ENCODE measurements at regions not wholly inside any gene's neighbourhood (a gene's known extent, or its start where the extent isn't known, plus 50 kb on each side); places are given as distances from the start of the nearest gene placed in this dataset.
A peak's percentile ranks its signal among the peaks of the same experiment; 100 is the strongest.

DNA sequence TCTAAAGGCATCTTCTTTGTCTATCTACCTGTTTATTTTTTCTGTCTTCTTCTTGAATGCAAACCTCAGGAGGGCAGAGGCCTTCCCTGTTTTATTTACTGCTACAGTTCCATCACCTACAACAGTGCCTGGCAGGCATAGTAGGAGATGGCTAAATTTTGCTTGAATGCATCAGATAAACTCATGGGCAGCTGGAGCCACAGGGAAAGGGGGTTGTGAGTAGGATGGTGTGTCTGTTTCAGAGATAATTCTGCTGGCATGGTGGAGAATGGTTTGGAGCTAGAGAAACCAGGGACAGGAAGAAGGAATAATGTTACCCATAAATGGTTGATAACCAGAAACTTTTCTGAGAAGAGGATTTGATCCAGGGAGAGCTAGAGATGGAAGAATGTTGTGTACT is 189.8 kb upstream of the BRINP1 start:
- DNase-seq: no peak
- Histone ChIP-seq H3K9me3 (ENCODE audit: control insufficient read depth in 4 of 4, insufficient read depth in 3 of 4, low read length in 3 of 4) (peaks cover 0 to 2% (median 0%) of the 10 kb centered on the region in 4 donors), H3K36me3 (ENCODE audit: control insufficient read depth in 4 of 4, insufficient read depth in 4 of 4, low read length in 4 of 4) (no peaks in the 10 kb centered on the region), H3K4me3 (no peak overlapping the region), H3K9ac (ENCODE audit: insufficient read depth in 1 of 2, low read length in 2 of 2) (no peak overlapping the region), H3K27ac (ENCODE audit: low read depth in 1 of 2, low read length in 1 of 2) (peak overlapping the region in 1 of 2 donors; percentile 17), H3K4me1 (ENCODE audit: control insufficient read depth in 5 of 5, insufficient read depth in 5 of 5, low read length in 5 of 5) (peaks cover 0 to 7% (median 0%) of the 10 kb centered on the region in 5 donors), H3K27me3 (ENCODE audit: control insufficient read depth in 3 of 3, insufficient read depth in 3 of 3, low read length in 2 of 3) (peaks cover 0 to 5% (median 0%) of the 10 kb centered on the region in 3 donors)
- TF ChIP-seq, protein P1, sequence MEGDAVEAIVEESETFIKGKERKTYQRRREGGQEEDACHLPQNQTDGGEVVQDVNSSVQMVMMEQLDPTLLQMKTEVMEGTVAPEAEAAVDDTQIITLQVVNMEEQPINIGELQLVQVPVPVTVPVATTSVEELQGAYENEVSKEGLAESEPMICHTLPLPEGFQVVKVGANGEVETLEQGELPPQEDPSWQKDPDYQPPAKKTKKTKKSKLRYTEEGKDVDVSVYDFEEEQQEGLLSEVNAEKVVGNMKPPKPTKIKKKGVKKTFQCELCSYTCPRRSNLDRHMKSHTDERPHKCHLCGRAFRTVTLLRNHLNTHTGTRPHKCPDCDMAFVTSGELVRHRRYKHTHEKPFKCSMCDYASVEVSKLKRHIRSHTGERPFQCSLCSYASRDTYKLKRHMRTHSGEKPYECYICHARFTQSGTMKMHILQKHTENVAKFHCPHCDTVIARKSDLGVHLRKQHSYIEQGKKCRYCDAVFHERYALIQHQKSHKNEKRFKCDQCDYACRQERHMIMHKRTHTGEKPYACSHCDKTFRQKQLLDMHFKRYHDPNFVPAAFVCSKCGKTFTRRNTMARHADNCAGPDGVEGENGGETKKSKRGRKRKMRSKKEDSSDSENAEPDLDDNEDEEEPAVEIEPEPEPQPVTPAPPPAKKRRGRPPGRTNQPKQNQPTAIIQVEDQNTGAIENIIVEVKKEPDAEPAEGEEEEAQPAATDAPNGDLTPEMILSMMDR (IDR thresholded peaks at IDR 0.05; ENCODE audit: control extremely low read depth, extremely low read depth): no peak
- no peak for ATAC-seq (ENCODE audit: insufficient read depth, low FRiP score)

GRCh38 chr9:119556129-119556875 is 187.1 kb upstream of the BRINP1 start:
- ATAC-seq (ENCODE audit: insufficient read depth, low FRiP score): peak; percentile 86
- 8 to 10% methylated on average over 31 of the region's 31 CpGs for WGBS, 2 donors
- no peak overlapping the region for H3K9ac ChIP-seq (ENCODE audit: insufficient read depth in 1 of 2, low read length in 2 of 2)
- peaks cover 0 to 3% (median 0%) of the 10 kb centered on the region in 3 donors for H3K27me3 ChIP-seq (ENCODE audit: control insufficient read depth in 3 of 3, insufficient read depth in 3 of 3, low read length in 2 of 3)
- H3K9me3 ChIP-seq (ENCODE audit: control insufficient read depth in 4 of 4, insufficient read depth in 3 of 4, low read length in 3 of 4): peaks cover 0 to 2% (median 0%) of the 10 kb centered on the region in 4 donors
- peaks cover 0 to 7% (median 0%) of the 10 kb centered on the region in 5 donors for H3K4me1 ChIP-seq (ENCODE audit: control insufficient read depth in 5 of 5, insufficient read depth in 5 of 5, low read length in 5 of 5)
- H3K27ac ChIP-seq (ENCODE audit: low read depth in 1 of 2, low read length in 1 of 2): peak overlapping the region in 1 of 2 donors; percentile 64
- TF ChIP-seq, protein P1 (IDR thresholded peaks at IDR 0.05; ENCODE audit: control extremely low read depth, extremely low read depth): peak; percentile 66
- DNase-seq: peak; percentile 66 to 74 (median 74)
- no peak overlapping the region for H3K4me3 ChIP-seq
- H3K36me3 ChIP-seq (ENCODE audit: control insufficient read depth in 4 of 4, insufficient read depth in 4 of 4, low read length in 4 of 4): no peaks in the 10 kb centered on the region

DNA sequence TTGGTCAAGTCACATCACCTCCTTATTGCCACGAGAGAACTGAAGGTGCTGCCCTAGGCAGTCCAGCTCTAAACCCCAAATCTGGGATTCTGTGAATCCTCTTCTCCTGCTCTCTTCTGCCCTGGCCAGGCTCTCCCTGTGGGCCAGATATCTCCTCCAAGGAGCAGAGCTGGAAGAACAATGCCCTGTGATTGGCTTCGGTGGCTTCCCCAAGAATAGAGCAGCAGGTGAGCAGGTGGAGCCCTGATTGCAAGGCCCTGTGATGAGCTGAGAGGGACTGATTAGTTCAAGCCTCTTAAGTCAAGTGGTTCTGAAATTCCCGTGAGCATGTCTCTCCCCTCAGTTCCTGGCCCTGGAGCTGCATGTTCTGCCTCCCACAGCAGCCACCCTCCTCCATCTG is 175.3 kb upstream of the BRINP1 start:
- no peaks in the 10 kb centered on the region for H3K9me3 ChIP-seq (ENCODE audit: control insufficient read depth in 4 of 4, insufficient read depth in 3 of 4, low read length in 3 of 4)
- no peak overlapping the region for H3K4me3 ChIP-seq
- H3K4me1 ChIP-seq (ENCODE audit: control insufficient read depth in 5 of 5, insufficient read depth in 5 of 5, low read length in 5 of 5): no peaks in the 10 kb centered on the region
- H3K27me3 ChIP-seq (ENCODE audit: control insufficient read depth in 3 of 3, insufficient read depth in 3 of 3, low read length in 2 of 3): no peaks in the 10 kb centered on the region
- H3K27ac ChIP-seq (ENCODE audit: low read depth in 1 of 2, low read length in 1 of 2): no peak overlapping the region
- no peaks in the 10 kb centered on the region for H3K36me3 ChIP-seq (ENCODE audit: control insufficient read depth in 4 of 4, insufficient read depth in 4 of 4, low read length in 4 of 4)
- 82 to 91% methylated on average over 3 of the region's 3 CpGs for WGBS, 2 donors
- no peak overlapping the region for H3K9ac ChIP-seq (ENCODE audit: insufficient read depth in 1 of 2, low read length in 2 of 2)
- TF ChIP-seq, protein P1 (IDR thresholded peaks at IDR 0.05; ENCODE audit: control extremely low read depth, extremely low read depth): no peak
- DNase-seq (no peak), ATAC-seq (ENCODE audit: insufficient read depth, low FRiP score) (no peak)

Measured in lung (tissue), 11 donors.